Left lung (tissue), 4 donors: ENCODE measurements at regions not wholly inside any gene's neighbourhood (a gene's known extent, or its start where the extent isn't known, plus 50 kb on each side); places are given as distances from the start of the nearest gene placed in this dataset.

Experiments
- ATAC-seq: fragments of 200-7000 bp; cut with Tn5 transposase; one replicate; pipeline ENCODE4 v1.9.1; 2020; ENCODE audit warnings: moderate library complexity
- DNase-seq, 4 donors: peaks; one replicate each; pipeline ENCODE4 v3.0.0-alpha.2; 2013 to 2020
- H3K27ac ChIP-seq, 2 donors: fragments of 200-600 bp; sonication (generic) in 1 of 2; one replicate each; pipeline versions ENCODE4 v1.5.0 to v1.8.0; 2020 to 2021
- H3K27me3 ChIP-seq, 2 donors: fragments of 200-600 bp; sonication (generic) in 1 of 2; one replicate each; pipeline versions ENCODE4 v1.5.0 to v1.8.0; 2020 to 2021
- H3K36me3 ChIP-seq, 2 donors: fragments of 200-600 bp; sonication (generic) in 1 of 2; one replicate each; pipeline versions ENCODE4 v1.5.0 to v1.8.0; 2020 to 2021
- H3K4me1 ChIP-seq, 2 donors: fragments of 200-600 bp; one replicate each; pipeline ENCODE4 v1.8.0; 2021
- H3K4me3 ChIP-seq, 2 donors: fragments of 200-600 bp; sonication (generic) in 1 of 2; one replicate each; pipeline versions ENCODE4 v1.5.0 to v1.8.0; 2020 to 2021; ENCODE audit warnings: mild to moderate bottlenecking in 1 of 2
- H3K9me3 ChIP-seq, 2 donors: fragments of 200-600 bp; sonication (generic) in 1 of 2; one replicate each; pipeline versions ENCODE4 v1.5.0 to v1.8.0; 2020 to 2021
- intact Hi-C, 2 donors: fragments of 100-400 bp; cut with DNase I; formaldehyde crosslinking; loops; one replicate each; pipeline versions ENCODE4 v1.11.2 to v1.14.2; 2022
- TF ChIP-seq, protein P1 (sequence below), 2 donors: fragments of 200-600 bp; sonication (generic) in 1 of 2; IDR thresholded peaks; one replicate each; pipeline versions ENCODE4 v1.5.0 to v1.8.0; 2021; ENCODE audit warnings: antibody characterized with exemption in 2 of 2
- donor health status: DM: no; HTN: yes; CAD: no.
- donor health status: DM: no; HTN: no; CAD: no.

DNA sequence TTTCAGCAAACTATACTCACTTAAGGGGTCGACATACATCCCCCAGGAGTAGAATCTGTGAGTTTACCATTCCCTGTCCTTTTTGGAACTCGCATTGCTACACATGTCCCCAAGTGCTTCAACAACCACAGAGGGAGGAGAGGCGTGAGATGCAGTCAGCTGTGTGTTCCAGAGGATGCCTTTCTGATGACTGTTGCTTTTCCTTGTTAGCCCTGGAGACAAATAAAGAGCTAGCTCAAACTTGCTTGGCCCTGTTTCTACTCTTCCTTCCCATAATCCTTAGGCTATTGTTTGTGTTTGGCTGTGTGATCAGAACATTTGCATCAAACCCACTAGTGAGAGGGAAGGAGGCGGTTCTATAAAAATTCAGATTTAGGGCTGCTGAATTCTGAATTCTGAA is 264.0 kb downstream of the ENGASE start:
- no peaks in the 10 kb centered on the region for H3K4me1 ChIP-seq
- no peak for ATAC-seq

GRCh38 chr17:79338152-79338551 is 263.5 kb downstream of the ENGASE start:
- Histone ChIP-seq H3K4me3 (no peak overlapping the region), H3K9me3 (no peaks in the 10 kb centered on the region), H3K4me1 (no peaks in the 10 kb centered on the region), H3K27ac (no peak overlapping the region), H3K36me3 (no peaks in the 10 kb centered on the region), H3K27me3 (peaks cover 0 to 43% of the 10 kb centered on the region in 2 donors)
- DNase-seq, result peak in 1 of 4 donors; percentile 12
- ATAC-seq, result no peak
- TF ChIP-seq, protein P1, sequence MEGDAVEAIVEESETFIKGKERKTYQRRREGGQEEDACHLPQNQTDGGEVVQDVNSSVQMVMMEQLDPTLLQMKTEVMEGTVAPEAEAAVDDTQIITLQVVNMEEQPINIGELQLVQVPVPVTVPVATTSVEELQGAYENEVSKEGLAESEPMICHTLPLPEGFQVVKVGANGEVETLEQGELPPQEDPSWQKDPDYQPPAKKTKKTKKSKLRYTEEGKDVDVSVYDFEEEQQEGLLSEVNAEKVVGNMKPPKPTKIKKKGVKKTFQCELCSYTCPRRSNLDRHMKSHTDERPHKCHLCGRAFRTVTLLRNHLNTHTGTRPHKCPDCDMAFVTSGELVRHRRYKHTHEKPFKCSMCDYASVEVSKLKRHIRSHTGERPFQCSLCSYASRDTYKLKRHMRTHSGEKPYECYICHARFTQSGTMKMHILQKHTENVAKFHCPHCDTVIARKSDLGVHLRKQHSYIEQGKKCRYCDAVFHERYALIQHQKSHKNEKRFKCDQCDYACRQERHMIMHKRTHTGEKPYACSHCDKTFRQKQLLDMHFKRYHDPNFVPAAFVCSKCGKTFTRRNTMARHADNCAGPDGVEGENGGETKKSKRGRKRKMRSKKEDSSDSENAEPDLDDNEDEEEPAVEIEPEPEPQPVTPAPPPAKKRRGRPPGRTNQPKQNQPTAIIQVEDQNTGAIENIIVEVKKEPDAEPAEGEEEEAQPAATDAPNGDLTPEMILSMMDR (IDR thresholded peaks at IDR 0.05), result no peak
- intact Hi-C loops, result no loop called here

More for the DNA sequence above, 264.0 kb downstream of the ENGASE start:
- Histone ChIP-seq H3K27ac (no peak overlapping the region), H3K9me3 (no peaks in the 10 kb centered on the region), H3K4me3 (no peak overlapping the region), H3K36me3 (no peaks in the 10 kb centered on the region), H3K27me3 (peaks cover 0 to 47% of the 10 kb centered on the region in 2 donors)
- intact Hi-C loops, result no loop called here
- no peak for DNase-seq
- TF ChIP-seq, protein P1 (IDR thresholded peaks at IDR 0.05), result no peak

DNA sequence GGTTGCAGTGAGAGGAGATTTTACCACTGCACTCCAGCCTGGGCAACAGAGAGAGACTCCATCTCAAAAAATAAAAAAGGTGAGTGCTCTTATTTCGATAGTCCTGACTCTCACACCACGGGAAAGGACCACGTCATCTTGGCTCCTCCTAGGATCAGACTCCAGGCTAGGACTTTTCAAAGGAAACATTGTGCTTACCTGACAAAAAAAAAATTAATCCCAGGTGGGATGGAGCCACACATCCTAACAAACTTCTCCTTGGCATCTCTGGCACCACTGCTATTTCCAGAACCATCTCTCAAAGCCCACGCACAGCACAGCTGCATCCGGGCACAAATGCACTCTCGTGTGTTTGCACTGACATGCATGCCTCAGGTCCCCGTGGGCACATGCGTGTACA is 262.4 kb downstream of the ENGASE start:
- TF ChIP-seq, protein P1 (IDR thresholded peaks at IDR 0.05), result no peak
- DNase-seq, result peak in 1 of 4 donors; percentile 32

GRCh38 chr17:79335456-79335855 is 260.8 kb downstream of the ENGASE start:
- TF ChIP-seq, protein P1 (IDR thresholded peaks at IDR 0.05), result no peak
- ATAC-seq (no peak), DNase-seq (peak in 1 of 4 donors; percentile 58)
- Histone ChIP-seq H3K36me3 (no peaks in the 10 kb centered on the region), H3K4me1 (no peaks in the 10 kb centered on the region), H3K4me3 (no peak overlapping the region), H3K9me3 (no peaks in the 10 kb centered on the region), H3K27ac (no peak overlapping the region), H3K27me3 (peaks cover 0 to 52% of the 10 kb centered on the region in 2 donors)
- intact Hi-C loops, result no loop called here

More for the DNA sequence above, 262.4 kb downstream of the ENGASE start:
- no peak overlapping the region for H3K4me3 ChIP-seq
- H3K4me1 ChIP-seq, result no peaks in the 10 kb centered on the region
- H3K36me3 ChIP-seq, result no peaks in the 10 kb centered on the region
- H3K9me3 ChIP-seq, result no peaks in the 10 kb centered on the region
- peaks cover 0 to 46% of the 10 kb centered on the region in 2 donors for H3K27me3 ChIP-seq
- no peak overlapping the region for H3K27ac ChIP-seq
- no peak for ATAC-seq
- intact Hi-C loops, result no loop called here

DNA sequence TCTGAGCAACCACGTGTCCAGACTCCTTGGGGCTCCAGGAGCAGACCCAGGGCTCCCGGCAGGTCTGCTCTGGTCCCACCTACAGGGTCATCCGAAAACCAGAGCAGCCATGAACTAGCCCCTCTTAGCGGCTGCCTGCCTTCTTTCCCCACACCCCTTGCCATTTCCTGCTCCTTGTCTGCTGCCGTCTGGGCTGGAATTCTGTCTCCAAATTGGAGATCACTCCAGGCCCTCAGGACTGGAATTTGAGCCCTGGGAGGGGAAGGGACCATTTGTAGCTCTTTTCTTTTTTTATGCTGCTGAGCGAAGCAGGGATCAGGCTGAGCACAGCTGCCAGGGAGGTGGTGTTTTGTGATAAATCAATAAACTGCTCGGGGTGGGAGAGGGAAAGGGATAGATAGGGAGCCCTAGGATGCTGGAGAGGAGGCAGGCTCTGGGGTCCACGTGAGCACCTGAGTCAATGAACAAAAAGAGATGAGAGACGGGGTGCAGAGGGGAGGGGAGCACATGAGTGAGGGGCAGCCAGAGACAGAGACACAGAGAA is 257.5 kb downstream of the ENGASE start:
- no peaks in the 10 kb centered on the region for H3K9me3 ChIP-seq
- ATAC-seq, result no peak
- DNase-seq, result peak in 1 of 4 donors; percentile 4
- TF ChIP-seq, protein P1 (IDR thresholded peaks at IDR 0.05), result no peak
- H3K4me1 ChIP-seq, result no peaks in the 10 kb centered on the region
- no peaks in the 10 kb centered on the region for H3K36me3 ChIP-seq
- intact Hi-C loops, result no loop called here
- no peak overlapping the region for H3K4me3 ChIP-seq
- H3K27me3 ChIP-seq, result peaks cover 0 to 75% of the 10 kb centered on the region in 2 donors
- H3K27ac ChIP-seq, result no peak overlapping the region
